Lower lobe of right lung (tissue), 2 donors: ENCODE measurements at regions not wholly inside any gene's neighbourhood (a gene's known extent, or its start where the extent isn't known, plus 50 kb on each side); places are given as distances from the start of the nearest gene placed in this dataset.

Experiments
- ATAC-seq, 2 donors: fragments of 200-7000 bp; cut with Tn5 transposase; one replicate each; pipeline ENCODE4 v1.9.1; 2020 to 2022; ENCODE audit warnings: mild to moderate bottlenecking in 2 of 2, moderate library complexity in 2 of 2
- DNase-seq: peaks from one replicate; pipeline ENCODE4 v3.0.0-alpha.2; 2020
- H3K27ac ChIP-seq: fragments of 200-600 bp; one replicate; pipeline ENCODE4 v1.8.0; 2022
- H3K27me3 ChIP-seq: fragments of 200-600 bp; one replicate; pipeline ENCODE4 v1.8.0; 2022; ENCODE audit warnings: low read depth
- H3K36me3 ChIP-seq: fragments of 200-600 bp; one replicate; pipeline ENCODE4 v1.8.0; 2022; ENCODE audit warnings: mild to moderate bottlenecking
- H3K4me1 ChIP-seq: fragments of 200-600 bp; one replicate; pipeline ENCODE4 v1.8.0; 2022
- H3K4me3 ChIP-seq: fragments of 200-600 bp; one replicate; pipeline ENCODE4 v1.8.0; 2022; ENCODE audit warnings: mild to moderate bottlenecking
- H3K9me3 ChIP-seq: fragments of 200-600 bp; one replicate; pipeline ENCODE4 v1.8.0; 2022
- CTCF ChIP-seq: fragments of 200-600 bp; IDR thresholded peaks from one replicate; pipeline ENCODE4 v1.8.0; 2022; ENCODE audit warnings: antibody characterized with exemption, mild to moderate bottlenecking
- intact Hi-C: fragments of 100-400 bp; cut with DNase I; formaldehyde crosslinking; loops from one replicate; pipeline ENCODE4 v1.11.0; 2022
- donor health status: DM: no; HTN: yes; CAD: no; lungs with severe emphysema.

- no peaks in the 10 kb centered on the region for H3K27me3 ChIP-seq
- peak; percentile 36 for TF ChIP-seq CTCF
- H3K36me3 ChIP-seq, result no peaks in the 10 kb centered on the region
- no peak for DNase-seq
- H3K4me1 ChIP-seq, result no peaks in the 10 kb centered on the region
- intact Hi-C loops, result no loop called here
- peak; percentile 67 to 74 for ATAC-seq
- no peak overlapping the region for H3K4me3 ChIP-seq
- no peak overlapping the region for H3K27ac ChIP-seq
- H3K9me3 ChIP-seq, result no peaks in the 10 kb centered on the region
Measured at GRCh38 chr3:154954757-154955156, 125.4 kb upstream of the MME start.

GRCh38 chr3:154953538-154953937 is 126.6 kb upstream of the MME start:
- no peak for TF ChIP-seq CTCF
- no peak overlapping the region for H3K4me3 ChIP-seq
- H3K4me1 ChIP-seq, result no peaks in the 10 kb centered on the region
- peaks cover 6% of the 10 kb centered on the region for H3K9me3 ChIP-seq
- no peak for DNase-seq
- no peak for ATAC-seq
- H3K27me3 ChIP-seq, result no peaks in the 10 kb centered on the region
- H3K27ac ChIP-seq, result no peak overlapping the region
- no peaks in the 10 kb centered on the region for H3K36me3 ChIP-seq
- intact Hi-C loops, result no loop called here

GRCh38 chr3:154952553-154952952 is 127.6 kb upstream of the MME start:
- no peak for DNase-seq
- intact Hi-C loops, result no loop called here
- H3K27me3 ChIP-seq, result no peaks in the 10 kb centered on the region
- no peak overlapping the region for H3K4me3 ChIP-seq
- peaks cover 6% of the 10 kb centered on the region for H3K9me3 ChIP-seq
- H3K36me3 ChIP-seq, result no peaks in the 10 kb centered on the region
- H3K27ac ChIP-seq, result no peak overlapping the region
- no peaks in the 10 kb centered on the region for H3K4me1 ChIP-seq
- no peak for TF ChIP-seq CTCF
- no peak for ATAC-seq

GRCh38 chr3:154943981-154944380 is 136.1 kb upstream of the MME start:
- H3K4me3 ChIP-seq, result no peak overlapping the region
- H3K27me3 ChIP-seq, result no peaks in the 10 kb centered on the region
- DNase-seq (no peak), ATAC-seq (no peak)
- no peak for TF ChIP-seq CTCF
- H3K4me1 ChIP-seq, result no peaks in the 10 kb centered on the region
- H3K36me3 ChIP-seq, result no peaks in the 10 kb centered on the region
- intact Hi-C loops, result no loop called here
- H3K27ac ChIP-seq, result no peak overlapping the region
- peaks cover 7% of the 10 kb centered on the region for H3K9me3 ChIP-seq

GRCh38 chr3:154942827-154943226 is 137.3 kb upstream of the MME start:
- TF ChIP-seq CTCF, result no peak
- H3K4me1 ChIP-seq, result no peaks in the 10 kb centered on the region
- ATAC-seq, result no peak
- H3K9me3 ChIP-seq, result peaks cover 7% of the 10 kb centered on the region
- H3K27me3 ChIP-seq, result no peaks in the 10 kb centered on the region
- intact Hi-C loops, result no loop called here
- H3K36me3 ChIP-seq, result no peaks in the 10 kb centered on the region
- no peak overlapping the region for H3K27ac ChIP-seq
- DNase-seq, result no peak
- H3K4me3 ChIP-seq, result no peak overlapping the region

- H3K36me3 ChIP-seq, result no peaks in the 10 kb centered on the region
Measured at GRCh38 chr3:154936196-154936595, 143.9 kb upstream of the MME start.

More at GRCh38 chr3:154936196-154936595, 143.9 kb upstream of the MME start:
- intact Hi-C loops, result no loop called here
- ATAC-seq (no peak), DNase-seq (no peak)
- Histone ChIP-seq H3K9me3 (no peaks in the 10 kb centered on the region), H3K27ac (no peak overlapping the region), H3K4me3 (no peak overlapping the region), H3K27me3 (no peaks in the 10 kb centered on the region), H3K4me1 (no peaks in the 10 kb centered on the region)
- TF ChIP-seq CTCF, result no peak
